CD4-positive, CD25-positive, alpha-beta regulatory T cell (primary cell): ENCODE measurements at regions not wholly inside any gene's neighbourhood (a gene's known extent, or its start where the extent isn't known, plus 50 kb on each side); places are given as distances from the start of the nearest gene placed in this dataset.
A peak's percentile ranks its signal among the peaks of the same experiment; 100 is the strongest.
"Not testable (repeated sequence)": the region's sequence is repeated elsewhere in the genome, so short reads cannot be mapped to it uniquely, and the experiment has no call there.

Experiments
- ATAC-seq, 2 donors: fragments of 150-1000 bp; cut with Tn5 transposase; one replicate each; pipeline ENCODE4 v1.10.0; 2021; ENCODE audit warnings: low read depth in 2 of 2, moderate number of reproducible peaks in 2 of 2, moderate library complexity in 1 of 2
- DNase-seq, 3 donors: peaks; one replicate each; pipeline versions ENCODE4 v3.0.0 to v3.0.0-alpha.2; 2012 to 2022; ENCODE audit warnings: mixed read lengths in 1 of 3
- H3K27ac ChIP-seq: one replicate; pipeline ENCODE4 v1.7.0; 2013; ENCODE audit warnings: mild to moderate bottlenecking, low read length; ENCODE audit not compliant: insufficient read depth, poor library complexity, severe bottlenecking
- H3K27me3 ChIP-seq: one replicate; pipeline ENCODE4 v1.7.0; 2013; ENCODE audit warnings: low read length; ENCODE audit not compliant: control insufficient read depth, insufficient read depth
- H3K36me3 ChIP-seq: one replicate; pipeline ENCODE4 v1.7.0; 2013; ENCODE audit warnings: mild to moderate bottlenecking, low read length, moderate library complexity; ENCODE audit not compliant: control insufficient read depth, insufficient read depth
- H3K4me1 ChIP-seq: 2 replicates; pipeline ENCODE4 v1.7.0; 2013; ENCODE audit warnings: mild to moderate bottlenecking, low read length; ENCODE audit not compliant: insufficient read depth, control insufficient read depth, poor library complexity, severe bottlenecking
- H3K4me3 ChIP-seq: one replicate; pipeline ENCODE4 v1.7.0; 2013; ENCODE audit warnings: low read depth, mild to moderate bottlenecking, low read length, moderate library complexity
- H3K9me3 ChIP-seq, 2 experiments: 1 replicate in 1 of 2; 2 replicates in 1 of 2; pipeline ENCODE4 v1.7.0; 2013; ENCODE audit warnings: low read length in 2 of 2, mild to moderate bottlenecking in 1 of 2, moderate library complexity in 1 of 2; ENCODE audit not compliant: control insufficient read depth in 2 of 2
- H3K27ac Mint-ChIP-seq, 3 donors: one replicate each; pipeline ENCODE4 v1.8.0; 2020 to 2022; ENCODE audit warnings: mild to moderate bottlenecking in 3 of 3, mixed read lengths in 3 of 3, moderate library complexity in 2 of 3
- H3K27me3 Mint-ChIP-seq: one replicate; pipeline ENCODE4 v1.8.0; 2022; ENCODE audit warnings: mild to moderate bottlenecking, mixed read lengths
- H3K36me3 Mint-ChIP-seq: one replicate; pipeline ENCODE4 v1.8.0; 2020; ENCODE audit warnings: mixed read lengths
- H3K4me1 Mint-ChIP-seq, 4 donors: one replicate each; pipeline ENCODE4 v1.8.0; 2020 to 2022; ENCODE audit warnings: mixed read lengths in 4 of 4, mild to moderate bottlenecking in 1 of 4
- H3K4me3 Mint-ChIP-seq, 4 donors: one replicate each; pipeline ENCODE4 v1.8.0; 2020 to 2022; ENCODE audit warnings: mild to moderate bottlenecking in 4 of 4, mixed read lengths in 4 of 4, moderate library complexity in 3 of 4
- H3K9me3 Mint-ChIP-seq, 7 donors: one replicate each; pipeline ENCODE4 v1.8.0; 2020 to 2022; ENCODE audit warnings: mixed read lengths in 7 of 7, mild to moderate bottlenecking in 3 of 7, moderate library complexity in 2 of 7

DNA sequence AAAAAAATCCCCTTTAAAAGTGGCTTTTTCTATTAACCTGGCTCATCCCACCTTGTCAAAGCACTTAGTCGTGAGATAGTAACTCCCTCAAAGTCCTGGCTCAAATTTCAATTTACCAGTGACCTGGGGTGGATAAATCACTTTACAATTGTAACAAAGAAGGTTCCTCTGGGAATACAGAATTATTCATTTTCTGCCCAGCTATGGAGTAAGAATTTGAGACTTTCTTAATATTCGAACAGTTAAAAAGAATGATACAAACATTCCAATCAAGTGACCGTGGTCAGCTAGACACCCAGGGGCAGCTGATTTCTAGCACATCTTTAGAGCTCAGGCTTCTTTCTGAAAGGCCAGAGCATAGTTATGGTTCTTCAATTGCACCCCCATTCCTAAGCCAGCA lies 291.0 kb upstream of the TGFBR2 start:
- Histone ChIP-seq H3K36me3 (no peaks in the 10 kb centered on the region), H3K9me3 (no peaks in the 10 kb centered on the region), H3K27ac (no peak overlapping the region), H3K4me3 (no peak overlapping the region), H3K27me3 (no peaks in the 10 kb centered on the region), H3K4me1 (no peaks in the 10 kb centered on the region)
- Mint-ChIP-seq H3K27me3 (no peaks in the 10 kb centered on the region), H3K9me3 (peaks cover 0 to 3% (median 0%) of the 10 kb centered on the region in 7 donors), H3K4me3 (no peak overlapping the region), H3K4me1 (peaks cover 0 to 18% (median 9%) of the 10 kb centered on the region in 4 donors), H3K27ac (no peak overlapping the region), H3K36me3 (no peaks in the 10 kb centered on the region)
- DNase-seq: no peak
- ATAC-seq: no peak

DNA sequence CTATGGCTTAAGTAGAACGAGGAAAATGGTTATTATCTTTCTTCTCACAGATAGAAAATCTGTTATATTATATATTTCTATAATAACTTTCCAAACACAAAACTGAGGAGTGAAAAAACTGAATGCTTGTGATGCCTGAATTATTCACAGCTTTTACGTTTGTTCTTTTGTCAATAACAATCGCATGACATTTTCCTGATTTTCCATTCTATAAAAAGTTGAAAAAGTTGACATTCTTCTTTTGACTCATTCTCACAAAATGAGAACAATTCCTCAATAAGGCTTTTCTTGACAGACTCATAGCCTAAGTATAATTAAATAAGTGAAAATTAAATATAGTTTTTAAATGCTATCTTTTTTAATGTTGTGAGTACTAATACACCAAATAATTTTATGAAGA lies 288.8 kb upstream of the TGFBR2 start:
- Histone ChIP-seq H3K9me3 (no peaks in the 10 kb centered on the region), H3K4me1 (no peaks in the 10 kb centered on the region), H3K36me3 (no peaks in the 10 kb centered on the region), H3K4me3 (no peak overlapping the region), H3K27ac (no peak overlapping the region), H3K27me3 (no peaks in the 10 kb centered on the region)
- Mint-ChIP-seq H3K36me3 (no peaks in the 10 kb centered on the region), H3K27ac (no peak overlapping the region), H3K4me3 (no peak overlapping the region), H3K9me3 (peaks cover 0 to 7% (median 0%) of the 10 kb centered on the region in 7 donors), H3K4me1 (peaks cover 0 to 18% (median 10%) of the 10 kb centered on the region in 4 donors), H3K27me3 (no peaks in the 10 kb centered on the region)
- ATAC-seq (no peak), DNase-seq (no peak)

DNA sequence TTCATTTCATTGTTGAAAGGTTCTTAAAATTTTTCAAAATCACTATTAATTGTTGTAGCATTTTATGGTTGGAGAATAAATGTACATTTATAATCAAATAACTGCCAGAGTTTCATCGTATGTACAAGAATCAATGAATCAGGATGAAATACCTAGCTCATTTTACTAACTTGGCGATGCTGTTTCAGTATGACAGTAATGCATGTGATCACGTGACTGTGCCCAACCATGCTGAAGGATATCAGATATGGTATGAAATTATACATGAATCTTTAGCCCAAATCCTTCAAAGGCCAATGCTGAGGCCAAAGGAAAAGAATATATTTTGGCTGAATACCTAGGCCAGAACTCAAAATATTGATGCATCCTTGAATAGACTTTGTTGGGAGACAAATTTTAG lies 288.3 kb upstream of the TGFBR2 start:
- ATAC-seq (no peak), DNase-seq (no peak)
- Mint-ChIP-seq H3K4me3 (no peak overlapping the region), H3K36me3 (no peaks in the 10 kb centered on the region), H3K9me3 (peaks cover 0 to 10% (median 0%) of the 10 kb centered on the region in 7 donors), H3K27me3 (no peaks in the 10 kb centered on the region), H3K4me1 (peaks cover 0 to 18% (median 10%) of the 10 kb centered on the region in 4 donors), H3K27ac (no peak overlapping the region)
- Histone ChIP-seq H3K27ac (no peak overlapping the region), H3K27me3 (no peaks in the 10 kb centered on the region), H3K4me1 (no peaks in the 10 kb centered on the region), H3K4me3 (no peak overlapping the region), H3K9me3 (no peaks in the 10 kb centered on the region), H3K36me3 (no peaks in the 10 kb centered on the region)

DNA sequence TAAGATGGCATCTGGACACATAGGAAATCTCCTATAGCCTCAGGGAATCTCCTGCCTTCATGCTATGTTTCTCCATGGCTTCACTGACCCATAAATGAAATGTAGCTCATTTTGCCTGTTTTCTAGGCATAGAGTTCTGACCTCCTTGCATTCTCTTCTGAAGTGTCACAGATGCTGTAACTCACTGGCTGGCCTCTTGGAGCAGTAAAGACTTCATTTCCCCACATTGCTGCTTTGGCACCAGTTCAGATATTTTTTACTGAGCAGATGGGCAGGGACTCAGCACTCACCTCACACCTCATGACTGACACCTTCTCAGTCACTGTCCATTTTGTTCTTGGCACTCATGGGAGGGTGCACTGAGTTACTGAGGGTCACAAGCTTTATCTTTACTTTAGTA lies 286.7 kb upstream of the TGFBR2 start:
- ATAC-seq: peak; percentile 66 to 72
- Mint-ChIP-seq H3K4me3 (no peak overlapping the region), H3K9me3 (peaks cover 0 to 10% (median 0%) of the 10 kb centered on the region in 7 donors), H3K27me3 (peaks cover 9% of the 10 kb centered on the region), H3K36me3 (no peaks in the 10 kb centered on the region), H3K4me1 (peaks cover 0 to 18% (median 9%) of the 10 kb centered on the region in 4 donors), H3K27ac (no peak overlapping the region)
- peak in 2 of 3 donors; percentile 55 to 58 for DNase-seq
- Histone ChIP-seq H3K9me3 (no peaks in the 10 kb centered on the region), H3K27me3 (no peaks in the 10 kb centered on the region), H3K4me3 (no peak overlapping the region), H3K27ac (no peak overlapping the region), H3K4me1 (no peaks in the 10 kb centered on the region), H3K36me3 (no peaks in the 10 kb centered on the region)

DNA sequence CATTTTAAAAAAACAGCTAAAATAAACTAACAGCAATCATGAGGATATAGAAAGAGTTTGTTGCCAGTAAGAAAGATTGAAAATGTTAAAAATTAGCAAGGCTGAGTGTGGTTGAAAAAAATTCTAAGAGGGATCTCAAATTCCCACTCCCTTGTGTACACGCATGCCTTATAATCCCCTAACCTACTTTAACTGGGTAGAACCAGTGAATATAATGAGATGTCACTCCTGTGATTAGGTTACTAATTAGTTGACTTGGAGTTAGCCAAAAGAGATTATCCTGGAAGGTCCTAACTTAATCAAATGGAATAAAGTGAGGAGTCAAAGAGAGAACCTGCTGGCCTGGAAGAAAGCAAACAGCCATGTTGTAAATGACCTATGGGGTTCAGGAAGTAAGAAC lies 286.0 kb upstream of the TGFBR2 start:
- Histone ChIP-seq H3K9me3 (no peaks in the 10 kb centered on the region), H3K4me1 (no peaks in the 10 kb centered on the region), H3K27me3 (no peaks in the 10 kb centered on the region), H3K36me3 (no peaks in the 10 kb centered on the region), H3K4me3 (no peak overlapping the region), H3K27ac (no peak overlapping the region)
- H3K27ac Mint-ChIP-seq: peak overlapping the region in 1 of 3 donors; percentile 64
- no peak for DNase-seq
- peaks cover 0 to 15% (median 8%) of the 10 kb centered on the region in 4 donors for H3K4me1 Mint-ChIP-seq
- no peaks in the 10 kb centered on the region for H3K36me3 Mint-ChIP-seq
- no peak for ATAC-seq
- peaks cover 0 to 10% (median 0%) of the 10 kb centered on the region in 7 donors for H3K9me3 Mint-ChIP-seq
- no peak overlapping the region for H3K4me3 Mint-ChIP-seq
- peaks cover 9% of the 10 kb centered on the region for H3K27me3 Mint-ChIP-seq

DNA sequence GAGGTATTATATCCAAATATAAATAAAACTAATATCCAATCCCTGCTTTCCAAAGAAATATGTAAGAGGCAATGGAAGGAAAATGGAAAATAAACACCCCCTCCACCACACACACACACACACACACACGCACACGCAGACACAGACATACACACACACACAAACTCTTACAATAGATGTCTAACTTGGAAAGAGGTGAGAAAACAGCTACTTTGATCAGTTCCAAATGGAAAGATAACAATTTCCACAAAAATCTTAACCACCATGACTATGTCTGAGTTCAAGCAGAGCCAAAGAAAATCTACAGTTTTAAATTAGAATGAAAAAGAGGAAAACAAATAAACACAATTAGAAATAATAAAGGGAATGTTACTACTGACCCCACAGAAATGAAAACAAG lies 285.3 kb upstream of the TGFBR2 start:
- no peaks in the 10 kb centered on the region for H3K4me1 ChIP-seq
- no peaks in the 10 kb centered on the region for H3K36me3 ChIP-seq
- Mint-ChIP-seq H3K36me3 (no peaks in the 10 kb centered on the region), H3K4me1 (peaks cover 0 to 15% (median 8%) of the 10 kb centered on the region in 4 donors), H3K4me3 (no peak overlapping the region), H3K27ac (no peak overlapping the region), H3K27me3 (peaks cover 9% of the 10 kb centered on the region), H3K9me3 (peaks cover 0 to 10% (median 0%) of the 10 kb centered on the region in 7 donors)
- H3K9me3 ChIP-seq: no peaks in the 10 kb centered on the region
- ATAC-seq (no peak), DNase-seq (no peak)
- H3K4me3 ChIP-seq: no peak overlapping the region
- H3K27ac ChIP-seq: no peak overlapping the region
- no peaks in the 10 kb centered on the region for H3K27me3 ChIP-seq

DNA sequence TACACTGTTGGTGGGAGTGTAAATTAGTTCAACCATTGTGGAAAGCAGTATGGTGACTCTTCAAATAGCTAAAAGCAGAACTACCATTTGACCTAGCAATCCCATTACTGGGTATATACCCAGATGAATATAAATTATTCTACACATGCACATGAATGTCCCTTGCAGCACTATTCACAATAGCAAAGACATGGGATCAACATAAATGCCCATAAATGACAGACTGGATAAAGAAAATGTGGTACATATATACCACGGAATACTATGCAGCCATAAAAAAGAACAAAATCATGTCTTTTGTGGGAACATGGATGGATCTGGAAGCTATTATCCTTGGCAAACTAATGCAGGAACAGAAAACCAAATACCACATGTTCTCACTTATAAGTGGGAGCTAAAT lies 282.8 kb upstream of the TGFBR2 start:
- peaks cover 14% of the 10 kb centered on the region for H3K27me3 Mint-ChIP-seq

DNA sequence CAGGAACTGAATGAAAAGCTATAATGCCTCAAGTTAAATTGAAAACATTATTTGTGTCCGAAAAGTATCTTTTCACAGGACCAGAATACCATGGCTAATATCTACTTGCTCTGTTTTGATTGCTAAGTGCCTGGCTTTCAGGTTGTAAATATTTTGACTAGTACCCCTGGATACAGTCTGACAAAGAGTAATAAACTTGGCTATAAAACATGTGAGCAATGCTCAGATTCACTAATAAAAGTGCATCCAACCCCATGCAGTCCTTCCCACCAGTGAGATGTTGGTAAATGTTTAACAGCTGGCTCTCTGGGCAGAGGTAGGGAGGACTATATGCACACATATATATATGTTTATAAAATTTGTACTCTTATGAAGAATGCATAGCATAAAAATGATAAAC lies 281.8 kb upstream of the TGFBR2 start:
- H3K4me3 ChIP-seq: no peak overlapping the region
- H3K4me3 Mint-ChIP-seq: no peak overlapping the region
- ATAC-seq (no peak), DNase-seq (no peak)
- peaks cover 0 to 9% (median 4%) of the 10 kb centered on the region in 4 donors for H3K4me1 Mint-ChIP-seq
- peaks cover 14% of the 10 kb centered on the region for H3K27me3 Mint-ChIP-seq
- no peaks in the 10 kb centered on the region for H3K27me3 ChIP-seq
- H3K9me3 ChIP-seq: no peaks in the 10 kb centered on the region
- no peaks in the 10 kb centered on the region for H3K36me3 ChIP-seq
- no peaks in the 10 kb centered on the region for H3K4me1 ChIP-seq
- peaks cover 0 to 10% (median 2%) of the 10 kb centered on the region in 7 donors for H3K9me3 Mint-ChIP-seq
- H3K27ac Mint-ChIP-seq: peak overlapping the region in 1 of 3 donors; percentile 4
- H3K27ac ChIP-seq: no peak overlapping the region
- H3K36me3 Mint-ChIP-seq: no peaks in the 10 kb centered on the region

More for the DNA sequence above, 282.8 kb upstream of the TGFBR2 start:
- not testable (repeated sequence) for ATAC-seq, H3K4me1 ChIP-seq, H3K36me3 Mint-ChIP-seq, H3K4me3 ChIP-seq, H3K27me3 ChIP-seq, DNase-seq, H3K9me3 Mint-ChIP-seq, H3K36me3 ChIP-seq, H3K27ac Mint-ChIP-seq, H3K27ac ChIP-seq, H3K9me3 ChIP-seq, H3K4me3 Mint-ChIP-seq
- peaks cover 0 to 12% (median 7%) of the 10 kb centered on the region in 4 donors for H3K4me1 Mint-ChIP-seq
